Effector CD8-positive, alpha-beta T cell (primary cell): ENCODE measurements at regions not wholly inside any gene's neighbourhood (a gene's known extent, or its start where the extent isn't known, plus 50 kb on each side); places are given as distances from the start of the nearest gene placed in this dataset.
A peak's percentile ranks its signal among the peaks of the same experiment; 100 is the strongest.
"Not testable (repeated sequence)": the region's sequence is repeated elsewhere in the genome, so short reads cannot be mapped to it uniquely, and the experiment has no call there.

Experiments used
- DNase-seq: peaks from one replicate; lab custom pipeline; 2025; lab: John Stamatoyannopoulos, UW

DNA sequence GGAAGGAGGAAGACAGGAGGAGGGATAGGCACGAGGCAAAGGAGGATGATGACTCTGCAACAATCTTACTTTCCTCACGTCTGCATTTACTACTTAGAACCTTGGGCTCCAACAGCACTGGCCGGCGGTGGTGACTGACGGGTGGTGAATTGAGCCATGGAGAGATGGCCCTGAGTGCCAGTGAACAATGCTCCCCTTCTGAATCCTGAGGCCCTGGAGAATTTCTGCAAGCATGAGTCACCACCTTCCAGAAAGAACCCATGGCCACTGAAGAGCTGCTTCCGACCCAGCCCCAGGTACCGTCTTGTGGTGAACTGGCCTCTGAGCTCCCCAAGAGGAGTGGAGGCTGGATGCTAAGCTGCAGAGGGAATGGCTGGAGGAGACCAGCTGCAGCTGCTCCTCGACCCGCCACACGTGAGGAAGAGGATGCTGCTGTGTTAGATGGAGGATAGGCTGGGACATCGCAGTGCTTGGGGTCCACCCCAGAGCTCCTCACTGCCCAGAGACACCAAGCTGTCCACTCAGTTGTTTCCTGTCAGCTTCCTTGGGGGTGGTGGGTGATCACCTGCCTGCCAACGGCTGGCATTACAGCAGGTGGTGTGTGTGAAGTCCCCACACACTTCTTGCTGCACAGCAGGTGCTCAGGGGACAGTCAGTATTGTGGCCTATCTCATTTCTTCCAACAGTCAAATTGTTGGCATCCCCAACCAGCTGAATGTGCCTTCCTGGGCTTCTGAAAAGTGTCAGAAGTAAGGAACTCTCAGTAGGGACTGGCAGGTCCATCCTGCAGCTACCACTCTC lies 186.5 kb upstream of the ID2 start:
- no peak for DNase-seq

DNA sequence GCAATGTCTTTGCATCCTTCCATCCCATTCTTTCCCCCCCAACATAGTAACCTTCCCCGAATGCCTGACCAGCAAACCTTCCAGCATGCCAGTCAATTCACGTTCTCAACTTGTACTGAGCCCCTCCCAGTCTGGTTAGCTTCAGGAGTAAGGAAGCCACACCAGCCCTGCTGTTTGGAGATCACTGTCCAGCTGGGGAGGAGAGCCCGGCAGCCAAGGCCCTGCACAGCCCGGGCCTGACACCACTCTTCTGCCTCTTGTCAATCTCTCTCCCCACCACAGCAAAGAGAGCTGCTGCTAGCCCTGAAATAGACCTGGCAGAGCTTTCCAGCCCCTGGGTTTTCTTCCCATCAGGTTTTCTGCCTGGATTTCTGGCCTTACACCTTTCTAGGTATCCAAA lies 185.8 kb upstream of the ID2 start:
- no peak for DNase-seq

DNA sequence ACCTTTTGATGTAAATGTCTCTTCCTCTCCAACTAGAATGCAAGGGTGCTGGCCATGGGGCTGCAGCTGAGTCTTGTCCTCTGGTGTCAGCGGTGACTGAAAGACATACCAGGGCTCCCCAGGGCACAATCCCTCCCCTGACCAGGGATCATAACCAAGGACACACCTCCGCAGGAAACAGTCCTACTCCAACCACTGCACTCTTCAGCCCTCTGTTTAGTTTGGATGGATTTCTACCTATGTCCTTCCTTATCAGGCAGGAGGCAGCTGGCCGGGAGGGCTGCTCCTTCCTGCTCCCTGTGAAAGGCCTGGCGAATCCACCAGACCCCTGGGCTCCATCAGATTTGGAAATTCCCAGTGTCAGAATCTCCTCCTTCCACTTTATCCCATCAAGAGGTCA lies 185.2 kb upstream of the ID2 start:
- no peak for DNase-seq

DNA sequence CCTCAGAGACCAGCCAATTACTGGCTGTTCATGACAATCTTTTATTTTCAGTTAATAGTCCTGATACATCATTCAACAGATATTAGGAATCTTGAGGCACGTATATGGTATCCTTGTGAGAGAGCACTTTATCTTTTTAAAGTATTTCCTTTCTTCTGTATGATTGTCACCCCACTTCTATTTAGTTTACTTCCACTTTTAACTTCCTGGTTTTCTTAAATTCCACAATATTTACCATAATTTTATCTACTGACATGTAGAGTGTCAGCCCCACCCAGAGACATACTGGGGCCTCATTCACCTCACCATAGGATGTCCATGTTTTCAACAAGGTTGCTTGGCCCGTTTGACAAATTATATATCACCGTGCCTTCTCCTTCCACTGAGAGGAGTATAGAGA lies 182.9 kb upstream of the ID2 start:
- DNase-seq = no peak

DNA sequence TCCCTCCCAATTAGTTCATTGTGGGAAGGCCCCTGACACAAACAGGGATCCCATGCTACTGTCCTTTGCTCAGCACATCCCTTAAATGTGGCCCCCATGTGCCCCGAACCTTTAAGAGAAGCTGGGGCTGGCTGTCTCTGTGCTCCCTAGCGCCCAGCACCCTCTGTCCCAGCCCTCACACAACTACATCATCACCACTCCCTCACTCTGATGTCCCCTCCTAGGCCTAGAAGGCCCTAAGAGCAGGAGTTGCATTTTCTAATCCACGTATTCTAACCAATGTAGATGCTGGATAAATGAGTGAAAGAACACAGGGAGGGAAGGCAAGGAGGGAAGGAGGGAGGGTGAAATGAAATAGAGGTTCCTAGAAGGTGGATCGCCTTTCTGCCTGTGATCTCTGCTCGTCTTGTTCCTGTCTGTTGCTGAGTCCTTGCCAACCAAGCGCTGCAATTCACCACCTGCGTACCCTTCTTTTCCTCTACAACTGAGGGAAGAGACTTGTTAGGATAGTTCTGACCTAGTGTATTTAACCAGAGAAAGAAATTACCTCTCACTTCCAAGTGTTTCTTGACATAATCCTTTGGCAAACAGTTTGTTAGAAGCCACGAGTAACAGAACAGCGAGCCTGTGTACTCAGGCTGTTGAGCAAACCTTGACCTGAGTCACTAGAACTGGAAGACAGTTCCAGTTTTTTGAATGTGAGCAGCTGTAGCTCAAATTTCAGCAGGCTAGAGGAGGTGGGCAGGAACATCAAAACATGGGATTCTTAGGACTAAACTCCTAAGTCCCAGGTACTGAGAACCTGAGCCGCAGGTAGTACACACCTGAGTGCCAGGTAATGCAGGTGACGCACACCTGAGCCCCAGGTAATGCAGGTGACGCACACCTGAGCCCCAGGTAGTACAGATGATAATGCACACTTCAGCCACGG lies 181.5 kb upstream of the ID2 start:
- DNase-seq = no peak

DNA sequence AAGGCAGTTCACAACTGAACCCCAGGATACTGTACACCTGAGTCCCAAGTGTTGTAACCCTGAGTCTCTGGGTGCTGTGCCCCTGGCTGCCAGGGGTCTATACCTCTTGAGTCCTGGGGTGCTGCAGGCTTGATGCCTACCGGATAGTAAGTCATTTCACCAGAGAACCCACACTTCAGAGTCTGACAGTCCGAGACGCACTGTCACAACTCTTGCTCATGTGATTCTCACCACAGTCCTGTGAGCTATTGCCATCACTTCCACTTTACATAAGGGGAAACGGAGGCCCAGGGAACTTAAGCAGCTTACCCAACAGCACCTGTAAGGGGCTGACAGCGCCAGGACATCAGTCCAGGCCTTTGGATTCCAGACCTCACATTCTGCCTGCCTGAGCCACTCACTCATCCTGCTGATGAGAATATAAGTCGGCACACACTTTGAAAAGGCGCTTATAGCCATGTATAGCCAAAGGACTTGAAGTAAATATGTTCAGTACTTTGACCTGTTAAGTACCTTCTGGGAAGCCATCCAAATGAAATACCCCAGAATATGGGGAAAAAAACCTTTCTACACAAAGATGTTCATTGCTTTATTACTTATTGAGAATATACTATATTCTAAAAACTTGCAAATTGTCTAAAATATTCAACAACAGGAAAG lies 180.7 kb upstream of the ID2 start:
- no peak for DNase-seq

DNA sequence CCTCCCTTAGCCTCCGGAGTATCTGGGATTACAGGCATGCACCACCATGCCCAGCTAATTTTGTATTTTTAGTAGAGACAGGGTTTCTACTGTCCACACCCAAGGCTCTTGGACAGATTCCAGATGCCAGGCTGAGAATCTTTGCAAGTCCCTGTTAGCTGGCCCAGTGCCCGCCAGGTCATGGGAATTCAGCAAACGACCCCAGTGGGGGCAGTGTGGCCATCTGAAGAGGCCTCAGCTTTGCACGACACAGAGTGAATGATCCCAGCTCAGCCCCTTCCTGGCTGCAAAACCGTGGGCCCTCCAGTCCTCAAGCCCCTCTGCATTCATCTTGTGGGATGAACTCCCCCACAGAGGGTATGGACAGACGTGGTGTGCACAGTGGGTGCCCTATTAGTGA lies 179.5 kb upstream of the ID2 start:
- DNase-seq = no peak

DNA sequence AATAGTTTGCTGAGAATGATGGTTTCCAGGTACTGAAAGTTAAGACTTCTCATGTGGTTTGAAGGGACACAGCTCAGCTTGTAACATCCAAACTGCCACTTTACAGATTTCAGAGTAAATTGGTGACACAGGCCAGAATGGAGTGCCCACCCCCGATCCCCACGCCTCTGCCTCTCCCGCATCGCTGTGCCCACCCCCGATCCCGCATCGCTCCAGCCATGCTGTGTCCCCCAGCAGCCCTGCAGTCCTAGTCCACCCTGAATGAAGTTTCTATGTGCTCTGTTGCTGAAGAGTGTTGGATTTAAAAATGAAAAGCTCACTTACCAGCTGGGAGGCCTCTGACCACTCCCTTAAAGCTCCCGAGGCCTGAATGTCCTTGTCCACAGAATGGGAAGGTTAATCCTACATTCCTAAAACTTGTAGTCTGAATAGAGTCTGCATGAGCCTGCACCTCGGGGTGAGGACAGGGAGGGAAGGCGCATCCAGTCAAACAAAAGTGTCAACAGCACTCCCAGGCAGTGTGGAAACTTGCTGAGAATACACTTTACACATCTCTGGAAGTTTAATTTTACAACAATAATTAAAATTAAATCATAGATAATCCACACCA lies 176.4 kb upstream of the ID2 start:
- no peak for DNase-seq

DNA sequence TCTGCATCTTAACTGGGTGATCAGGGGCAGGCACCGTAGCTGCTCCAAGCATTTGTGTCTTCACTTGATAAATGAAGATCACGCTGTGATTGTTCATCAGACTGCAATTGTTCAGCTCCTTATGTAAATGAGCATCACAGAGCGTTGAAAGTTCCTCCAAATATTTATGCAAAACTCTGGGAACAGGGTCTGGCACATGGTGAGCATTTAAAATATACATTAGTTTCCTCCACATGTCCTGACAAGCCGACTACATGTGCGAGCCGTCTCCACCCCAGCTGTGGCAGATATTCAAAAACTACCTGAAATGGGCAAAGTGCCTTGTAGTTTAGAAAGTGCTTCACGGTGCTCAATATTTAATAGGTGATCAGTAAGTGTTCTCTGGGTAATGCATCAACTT lies 175.1 kb upstream of the ID2 start:
- no peak for DNase-seq

DNA sequence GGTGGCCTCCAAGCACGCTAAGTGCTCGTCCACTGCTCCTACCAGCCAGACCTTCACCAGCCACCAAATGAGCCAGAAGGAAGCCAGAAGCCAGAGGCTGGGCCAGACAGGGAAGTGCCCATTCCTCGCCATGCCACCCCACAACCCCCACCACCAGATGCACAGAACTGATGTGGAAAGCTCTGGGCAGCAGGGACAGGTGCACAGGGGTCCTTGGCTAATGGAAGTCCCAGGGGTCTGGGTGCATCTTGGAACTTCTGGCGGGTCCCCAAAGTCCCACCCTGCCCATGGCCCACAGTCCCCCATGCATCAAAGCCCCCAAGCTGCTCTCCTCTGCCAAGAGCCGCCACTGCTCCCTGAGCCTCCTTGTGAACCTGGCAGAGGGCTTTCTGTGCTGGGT lies 173.1 kb upstream of the ID2 start:
- DNase-seq = no peak

DNA sequence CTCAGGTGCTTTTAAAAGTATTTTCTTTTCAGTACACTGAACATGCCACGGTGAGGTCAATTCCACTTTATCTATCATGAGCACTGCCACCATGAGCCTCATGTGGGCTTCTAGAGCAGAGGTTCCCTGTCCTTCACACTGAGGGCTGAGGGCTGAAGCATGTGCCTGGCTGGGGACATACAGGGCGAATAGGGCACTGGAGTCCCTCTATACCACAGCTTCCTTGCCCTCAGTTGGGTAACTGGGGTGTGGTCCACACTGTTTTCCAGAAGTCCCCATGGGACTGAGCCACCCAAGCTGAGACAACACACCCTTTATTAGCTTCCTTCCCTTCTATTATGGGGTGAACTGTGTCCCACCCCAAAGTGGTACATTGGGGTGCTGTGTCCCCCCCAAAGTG lies 172.2 kb upstream of the ID2 start:
- no peak for DNase-seq

DNA sequence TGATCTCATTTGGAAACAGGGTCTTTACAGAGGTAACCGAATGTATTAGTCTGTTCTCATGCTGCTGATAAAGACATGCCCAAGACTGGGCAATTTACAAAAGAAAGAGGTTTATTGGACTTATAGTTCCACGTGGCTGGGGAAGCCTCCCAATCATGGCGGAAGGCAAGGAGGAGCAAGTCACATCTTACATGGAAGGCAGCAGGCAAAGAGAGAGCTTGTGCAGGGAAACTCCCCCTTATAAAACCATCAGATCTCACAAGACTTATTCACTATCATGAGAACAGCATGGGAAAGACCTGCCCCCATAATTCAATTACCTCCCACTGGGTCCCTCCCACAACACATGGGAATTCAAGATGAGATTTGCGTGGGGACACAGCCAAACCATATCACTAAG lies 171.8 kb upstream of the ID2 start:
- not testable (repeated sequence) for DNase-seq

DNA sequence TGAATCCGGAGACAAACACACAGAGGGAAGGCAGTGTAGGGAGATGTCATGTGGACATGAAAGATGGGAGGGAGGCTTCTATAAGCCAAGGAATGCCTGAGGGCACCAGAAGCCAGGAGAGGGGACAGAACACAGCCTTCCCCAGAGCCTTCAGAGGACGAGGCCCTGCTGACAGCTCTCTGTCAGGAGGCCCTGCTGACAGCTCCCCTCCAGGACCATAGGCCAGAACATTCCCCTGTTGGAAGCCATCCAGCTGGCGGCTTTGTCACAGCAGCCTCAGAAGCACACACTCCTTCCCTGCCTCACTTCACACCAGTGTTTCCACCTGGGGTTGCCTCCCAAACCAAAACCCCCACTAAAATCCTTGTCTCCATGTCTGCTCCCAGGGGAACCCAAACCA lies 171.3 kb upstream of the ID2 start:
- no peak for DNase-seq

DNA sequence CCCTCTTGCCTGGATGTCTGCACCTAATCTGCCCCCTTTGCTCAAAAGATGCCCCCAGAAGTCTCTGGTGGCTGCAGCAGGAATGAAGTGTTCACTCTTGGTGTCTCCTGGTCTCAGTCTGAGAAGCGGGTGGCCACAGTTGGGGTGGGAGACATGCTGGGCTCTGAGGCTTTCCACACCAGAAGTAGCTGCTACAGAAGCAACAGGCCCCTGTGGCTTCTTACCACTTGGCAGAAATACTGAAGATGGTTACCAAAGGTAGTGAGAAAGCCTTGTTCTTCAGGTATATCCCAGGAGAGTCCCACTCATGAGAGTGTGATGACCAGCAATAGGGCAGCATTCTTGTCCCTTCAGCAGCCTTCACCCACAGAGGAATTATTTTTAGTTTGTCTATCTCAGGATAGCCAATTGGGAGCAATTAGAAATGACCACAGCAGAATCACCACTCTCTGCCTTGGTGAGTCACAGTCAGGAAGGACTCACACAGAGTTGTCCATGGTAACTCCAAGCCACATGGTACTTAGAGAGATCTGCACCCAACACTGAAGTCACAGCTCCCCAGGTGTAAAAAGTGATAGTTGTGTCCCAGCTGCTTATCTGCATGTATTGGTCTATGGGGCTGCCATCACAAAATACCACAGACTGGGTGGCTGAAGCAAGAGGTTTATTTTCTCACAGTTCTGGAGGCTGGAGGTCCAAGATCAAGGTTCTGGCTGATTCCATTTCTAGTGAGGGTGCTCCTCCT lies 169.8 kb upstream of the ID2 start:
- no peak for DNase-seq

DNA sequence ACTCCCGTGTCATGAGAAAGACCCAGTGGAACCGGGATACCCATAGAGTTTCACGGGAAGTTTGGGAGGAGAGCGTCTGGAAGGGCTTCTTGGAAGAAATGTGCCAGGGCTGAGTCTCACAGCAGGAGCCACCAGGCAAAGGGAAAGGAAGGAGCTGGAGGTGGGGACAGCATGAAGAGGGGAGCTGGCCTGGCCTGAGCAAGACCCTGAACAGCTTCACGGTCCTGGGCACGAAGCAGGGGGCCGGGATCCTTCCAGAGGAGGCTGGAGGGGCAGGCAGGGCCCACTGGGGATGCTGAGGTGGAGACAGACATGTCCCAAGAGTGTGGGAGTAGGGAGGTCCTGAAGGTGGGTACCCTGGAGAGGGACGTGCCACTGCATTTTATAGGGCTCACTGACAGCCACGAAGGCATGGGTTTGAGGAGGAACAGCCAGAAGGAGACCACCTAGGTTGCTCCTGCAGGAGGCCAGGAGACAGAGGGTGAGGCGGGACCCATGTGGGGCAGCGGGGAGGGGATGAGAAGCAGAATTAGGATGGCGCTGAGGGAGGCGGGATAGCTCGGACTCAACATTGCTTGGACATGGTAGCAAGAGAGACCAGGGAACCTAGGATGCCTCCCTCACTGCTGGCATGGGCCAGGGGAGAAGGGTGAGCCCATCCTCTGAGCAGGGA lies 168.1 kb upstream of the ID2 start:
- no peak for DNase-seq

DNA sequence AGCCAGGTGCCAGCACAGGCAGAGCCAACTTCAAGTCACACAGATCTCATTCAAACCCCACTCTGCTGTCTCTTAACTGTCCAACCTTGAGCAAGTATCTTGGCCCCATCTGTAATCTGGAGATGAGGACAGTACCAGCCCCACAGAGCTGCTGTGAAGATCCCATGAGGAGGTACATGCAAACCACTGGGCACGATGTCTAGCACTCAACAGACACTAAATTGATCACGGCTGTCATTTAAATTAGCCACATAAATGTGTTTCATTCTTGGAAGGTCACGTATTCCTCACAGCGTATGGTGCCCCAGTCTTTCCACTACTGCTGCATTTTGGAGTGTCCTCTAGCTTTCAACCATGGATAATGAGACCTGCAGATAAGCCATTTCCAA lies 167.6 kb upstream of the ID2 start:
- no peak for DNase-seq

DNA sequence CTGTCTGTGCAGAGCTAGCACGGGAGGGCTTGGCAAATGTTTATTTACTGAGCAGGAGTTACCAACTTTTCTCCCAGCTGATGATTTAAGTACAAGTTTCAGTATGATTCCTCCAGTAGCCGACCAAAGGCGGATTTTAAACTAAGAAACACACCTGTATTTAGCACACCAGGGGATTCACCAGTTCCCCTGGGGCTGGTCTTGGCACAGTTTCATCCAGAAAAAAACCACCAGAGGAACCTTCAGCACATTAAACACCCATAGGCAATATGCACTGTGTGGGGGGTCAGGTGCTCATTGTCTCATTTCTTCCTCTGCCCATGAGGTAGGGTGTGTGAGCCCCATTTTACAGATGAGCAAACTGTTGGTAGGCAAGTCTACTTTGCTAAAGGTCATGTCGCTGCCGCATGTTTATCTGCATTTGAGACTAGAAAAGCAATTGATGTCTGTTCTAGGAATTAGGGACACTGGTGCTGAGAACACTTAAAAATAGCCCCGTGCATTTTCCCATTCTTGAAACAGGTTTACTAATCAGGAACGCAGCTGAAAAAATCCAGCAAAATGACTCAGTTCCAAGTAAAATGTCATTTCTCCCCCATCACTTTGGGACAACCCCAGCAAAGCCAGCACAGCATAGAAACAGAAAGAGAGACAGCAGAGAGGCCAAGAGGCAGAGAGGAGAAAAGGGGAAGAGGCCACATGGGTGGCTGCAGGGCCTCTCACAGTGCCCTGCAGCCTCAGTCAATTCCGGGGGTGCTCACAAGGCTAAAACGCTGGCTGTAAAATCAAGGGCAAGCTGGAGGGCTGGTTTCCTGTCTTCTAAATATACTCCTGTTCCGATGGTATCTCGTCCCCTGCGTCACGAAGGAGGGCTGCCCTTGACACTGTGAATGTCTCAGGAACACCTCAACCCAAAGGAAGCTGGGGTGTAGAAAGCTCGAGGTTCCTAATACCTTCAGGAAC lies 166.8 kb upstream of the ID2 start:
- peak; percentile 13 for DNase-seq

DNA sequence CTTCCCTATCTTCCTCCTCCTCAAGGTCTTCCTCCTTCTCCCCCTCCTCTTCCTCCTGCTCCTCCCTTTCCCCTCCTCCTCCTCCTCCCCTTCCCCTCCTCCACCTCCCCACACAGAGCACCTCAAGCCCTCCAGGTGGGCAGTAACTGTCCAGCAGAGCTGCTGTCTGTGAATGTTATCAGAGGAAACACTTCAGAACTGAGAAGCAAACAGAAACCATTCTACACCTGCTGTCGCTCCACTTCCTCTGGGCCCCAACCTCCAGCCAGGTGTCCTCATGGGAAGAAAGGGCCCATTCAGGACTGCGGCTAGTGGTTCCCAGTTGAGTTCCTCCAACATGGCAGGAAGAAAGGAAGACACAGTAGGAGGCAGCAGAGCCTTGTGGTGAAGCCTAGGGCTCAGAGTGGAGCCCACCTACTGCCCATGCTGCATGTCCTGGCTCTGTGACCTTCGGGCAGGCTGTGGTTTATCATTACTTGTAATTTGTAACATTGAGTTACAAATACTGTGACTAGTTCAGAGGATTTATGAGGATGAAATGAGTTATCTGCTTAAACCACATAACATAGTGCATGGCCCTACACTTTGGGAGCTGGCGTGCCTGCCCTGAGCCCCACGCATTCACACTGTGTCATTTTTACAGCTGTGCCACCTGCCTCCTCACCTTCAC lies 165.9 kb upstream of the ID2 start:
- DNase-seq = no peak

DNA sequence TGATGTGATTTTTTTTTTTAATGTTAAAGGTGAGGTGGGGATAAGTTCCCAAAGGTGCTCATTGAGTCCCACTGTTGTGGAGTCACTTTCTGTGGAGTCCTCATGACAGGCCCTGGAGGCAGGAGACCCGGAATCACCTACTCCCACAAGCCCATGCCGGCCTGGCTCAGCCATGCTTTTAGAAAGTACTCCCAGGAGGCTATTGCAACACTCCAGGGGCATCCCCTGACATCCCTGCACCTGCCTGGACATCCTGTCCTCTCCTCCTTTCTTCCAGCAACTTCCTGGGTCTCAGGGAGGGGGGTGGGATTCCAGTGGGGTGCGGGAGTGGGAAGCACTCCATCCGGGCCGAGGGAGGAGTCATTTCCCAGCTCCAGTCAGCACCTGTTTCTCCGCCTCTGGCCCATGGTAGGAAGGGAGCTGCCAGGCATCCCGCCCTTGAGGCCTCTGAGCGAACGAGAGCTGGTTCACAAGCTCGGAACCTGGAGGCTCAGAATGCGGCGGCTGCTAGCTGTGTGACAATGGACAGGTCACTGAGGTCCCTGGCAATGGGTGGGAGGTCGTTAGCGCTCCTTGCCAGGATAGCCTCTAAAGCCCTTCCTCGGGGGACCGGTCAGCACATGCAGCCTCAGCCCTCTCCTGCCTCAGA lies 163.9 kb upstream of the ID2 start:
- DNase-seq = no peak
